Gastrocnemius medialis (tissue), 4 donors: ENCODE measurements at regions not wholly inside any gene's neighbourhood (a gene's known extent, or its start where the extent isn't known, plus 50 kb on each side); places are given as distances from the start of the nearest gene placed in this dataset.

Experiments
- POLR2A ChIP-seq, 2 donors: fragments of 450-650 bp; IDR thresholded peaks; one replicate each; pipeline ENCODE4 v1.6.1; 2017; ENCODE audit warnings: antibody characterized with exemption in 2 of 2, mild to moderate bottlenecking in 2 of 2, moderate library complexity in 2 of 2
- TF ChIP-seq, protein P1 (sequence below), 5 experiments: fragments of 450-650 bp in 3 of 5; fragments of 200-600 bp in 2 of 5; sonication (generic) in 2 of 5; IDR thresholded peaks in 4 of 5; conservative IDR thresholded peaks in 1 of 5; 1 replicate in 4 of 5; 2 replicates in 1 of 5; pipeline ENCODE4 v1.5.1; 2016 to 2019; ENCODE audit warnings: antibody characterized with exemption in 5 of 5, mild to moderate bottlenecking in 3 of 5, moderate library complexity in 3 of 5

- TF ChIP-seq, protein P1, sequence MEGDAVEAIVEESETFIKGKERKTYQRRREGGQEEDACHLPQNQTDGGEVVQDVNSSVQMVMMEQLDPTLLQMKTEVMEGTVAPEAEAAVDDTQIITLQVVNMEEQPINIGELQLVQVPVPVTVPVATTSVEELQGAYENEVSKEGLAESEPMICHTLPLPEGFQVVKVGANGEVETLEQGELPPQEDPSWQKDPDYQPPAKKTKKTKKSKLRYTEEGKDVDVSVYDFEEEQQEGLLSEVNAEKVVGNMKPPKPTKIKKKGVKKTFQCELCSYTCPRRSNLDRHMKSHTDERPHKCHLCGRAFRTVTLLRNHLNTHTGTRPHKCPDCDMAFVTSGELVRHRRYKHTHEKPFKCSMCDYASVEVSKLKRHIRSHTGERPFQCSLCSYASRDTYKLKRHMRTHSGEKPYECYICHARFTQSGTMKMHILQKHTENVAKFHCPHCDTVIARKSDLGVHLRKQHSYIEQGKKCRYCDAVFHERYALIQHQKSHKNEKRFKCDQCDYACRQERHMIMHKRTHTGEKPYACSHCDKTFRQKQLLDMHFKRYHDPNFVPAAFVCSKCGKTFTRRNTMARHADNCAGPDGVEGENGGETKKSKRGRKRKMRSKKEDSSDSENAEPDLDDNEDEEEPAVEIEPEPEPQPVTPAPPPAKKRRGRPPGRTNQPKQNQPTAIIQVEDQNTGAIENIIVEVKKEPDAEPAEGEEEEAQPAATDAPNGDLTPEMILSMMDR (IDR thresholded peaks at IDR 0.05 in 4 of 5, conservative IDR thresholded peaks at IDR 0.05 in 1 of 5), result no peak
- TF ChIP-seq POLR2A (IDR thresholded peaks at IDR 0.05), result no peak
Measured at GRCh38 chr9:13034694-13035002, 244.8 kb downstream of the MPDZ start.
